GM19035 (cell line): ENCODE measurements at regions not wholly inside any gene's neighbourhood (a gene's known extent, or its start where the extent isn't known, plus 50 kb on each side); places are given as distances from the start of the nearest gene placed in this dataset.

Experiments used
- ATAC-seq: cut with Tn5 transposase; IDR thresholded peaks from one replicate; pipeline ENCODE4 v1.9.1; 2021; ENCODE audit not compliant: unreplicated experiment

DNA sequence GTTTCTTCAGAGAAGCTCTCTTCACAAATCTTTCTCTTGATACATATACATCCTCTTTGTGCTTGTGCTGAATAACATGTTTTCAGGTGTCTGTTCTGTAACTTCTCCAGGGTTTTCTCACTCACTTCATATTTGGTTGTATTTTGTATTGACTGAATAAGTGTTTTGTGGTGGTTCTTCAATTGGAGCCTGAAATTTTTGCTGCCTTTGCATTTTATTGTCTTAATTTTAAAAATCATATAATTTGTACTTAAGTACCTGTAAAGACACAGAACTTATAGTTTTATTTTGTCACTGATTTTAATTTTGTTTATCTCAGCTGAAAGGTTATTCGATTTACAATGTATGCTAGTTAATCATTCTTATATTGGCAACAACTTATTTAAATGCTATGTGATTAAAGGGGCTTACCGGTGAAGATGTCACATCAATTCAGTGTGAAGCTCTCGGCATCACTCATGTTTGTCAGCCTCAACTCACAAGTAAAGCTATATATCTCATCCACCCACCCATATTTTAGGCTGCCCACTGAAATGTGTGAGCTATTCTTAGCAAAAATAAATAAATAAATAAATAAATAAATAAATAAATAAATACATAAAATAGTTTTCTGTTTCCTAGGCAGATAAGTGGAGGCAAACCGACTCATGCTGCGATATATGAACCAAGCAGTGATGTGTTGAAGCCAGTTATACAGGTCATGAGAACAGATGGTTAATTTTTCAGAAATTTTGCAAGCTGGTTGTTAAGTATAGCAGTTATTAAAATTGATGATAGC is 76.4 kb upstream of the FSTL5 start:
- ATAC-seq = no peak

DNA sequence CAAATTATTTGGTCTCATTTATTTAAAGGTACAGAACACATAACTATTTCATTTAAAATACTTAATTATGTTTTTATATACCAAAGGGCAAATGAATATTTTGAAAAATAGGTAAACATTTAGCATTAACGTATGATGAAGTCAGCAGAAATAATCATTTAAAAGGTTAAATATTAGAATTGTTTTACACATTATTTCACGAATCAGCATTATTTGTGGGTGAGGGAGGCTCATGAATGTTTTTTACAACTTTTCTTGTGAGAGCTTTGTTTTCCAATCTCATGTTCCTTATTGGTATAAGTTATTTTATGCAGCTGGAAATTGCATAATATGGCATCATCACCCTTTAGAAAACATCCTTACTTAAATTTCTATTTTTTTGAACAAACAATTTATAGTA is 73.9 kb upstream of the FSTL5 start:
- ATAC-seq = no peak

DNA sequence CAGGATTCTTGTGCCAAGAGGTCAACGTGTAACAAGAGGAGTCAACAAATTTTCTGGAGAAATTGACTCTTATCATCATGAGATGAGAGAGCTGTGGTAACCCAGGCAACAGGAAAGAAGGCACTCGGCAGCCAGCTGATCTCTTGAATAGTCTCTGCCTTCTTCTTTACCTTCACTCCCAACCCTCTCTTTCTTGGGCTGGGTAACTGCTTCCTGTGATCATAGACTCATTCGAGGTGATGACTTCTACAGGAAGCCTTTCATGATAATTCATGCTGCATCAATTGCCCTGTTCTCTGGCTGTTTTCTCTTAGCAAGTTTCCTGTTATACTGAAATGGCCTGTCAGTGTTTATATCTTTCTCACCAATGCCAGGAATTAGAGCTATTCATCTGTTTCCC is 70.8 kb upstream of the FSTL5 start:
- ATAC-seq = no peak

DNA sequence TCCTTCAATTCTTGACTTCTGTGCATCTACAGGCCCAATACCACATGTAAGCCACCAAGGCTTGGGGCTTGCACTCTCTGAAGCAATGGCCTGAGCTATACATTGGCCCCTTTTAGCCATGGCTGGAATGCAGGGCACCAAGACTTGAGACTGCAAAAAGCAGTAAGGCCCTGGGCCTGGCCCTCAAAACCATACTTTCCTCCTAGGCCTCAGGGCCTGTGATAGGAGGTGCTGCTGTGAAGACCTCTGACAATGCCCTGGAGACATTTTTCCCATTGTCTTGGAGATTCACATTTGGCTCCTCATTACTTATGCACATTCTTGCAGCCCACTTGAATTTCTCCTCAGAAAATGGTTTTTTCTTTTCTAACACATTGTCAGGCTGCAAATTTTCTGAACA is 68.5 kb upstream of the FSTL5 start:
- no peak for ATAC-seq

DNA sequence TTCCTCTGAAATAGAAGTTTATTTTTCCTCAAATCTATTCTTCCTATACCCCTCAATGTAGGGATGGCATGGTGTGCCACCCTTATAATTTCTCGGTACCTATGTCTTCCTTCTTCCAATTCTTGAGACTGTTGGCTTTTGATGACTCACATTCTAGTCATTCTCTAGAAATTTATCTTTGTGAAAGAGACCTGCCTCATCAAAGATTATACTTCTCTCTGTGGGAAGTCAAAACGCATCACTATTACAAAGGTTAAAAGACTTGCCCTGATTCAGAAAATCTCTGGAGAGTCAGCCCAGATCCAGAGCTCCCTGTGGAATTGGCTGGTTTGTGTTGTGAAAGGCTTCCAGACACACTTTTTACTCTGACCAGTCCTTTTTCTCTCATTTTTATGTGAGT is 65.9 kb upstream of the FSTL5 start:
- ATAC-seq = no peak

DNA sequence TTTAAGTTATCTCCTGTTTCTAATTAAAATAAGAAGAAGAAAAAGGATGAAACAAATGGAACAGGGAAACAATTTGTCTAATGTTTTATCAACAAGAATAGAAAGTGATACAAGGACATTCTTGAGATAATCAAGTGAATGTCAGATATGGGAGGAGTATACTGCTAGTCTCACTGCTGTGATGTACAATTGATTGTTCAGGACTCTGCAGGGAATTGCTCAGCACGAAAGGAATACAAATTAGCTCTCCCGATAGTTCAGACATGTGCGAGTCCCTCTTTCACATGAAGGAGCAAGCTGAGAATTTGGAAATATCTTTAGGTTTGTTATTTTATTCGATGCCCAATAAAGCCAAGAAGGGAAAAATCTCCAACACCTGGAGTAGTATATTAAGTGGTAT is 57.3 kb upstream of the FSTL5 start:
- ATAC-seq = no peak
